Astrocyte (in vitro differentiated cells and primary cell): ENCODE measurements at regions not wholly inside any gene's neighbourhood (a gene's known extent, or its start where the extent isn't known, plus 50 kb on each side); places are given as distances from the start of the nearest gene placed in this dataset.

Experiments used
- DNase-seq: peaks from one replicate; pipeline ENCODE4 v3.0.0-alpha.2; 2010; ENCODE audit warnings: low read depth
- FAIRE-seq: peaks from 2 replicates; lab custom pipeline; 2011; peaks lifted over from hg19 to GRCh38; lab: Jason Lieb, UNC
- H2AFZ ChIP-seq: 2 replicates; pipeline ENCODE4 v1.6.0; 2012; ENCODE audit warnings: low read depth, low read length, inconsistent platforms
- H3K27ac ChIP-seq: 2 replicates; pipeline ENCODE4 v1.5.1; 2011; ENCODE audit warnings: low read depth, low read length, inconsistent platforms
- H3K27me3 ChIP-seq: 2 replicates; pipeline ENCODE4 v1.6.0; 2011; ENCODE audit warnings: low read length, inconsistent platforms; ENCODE audit not compliant: insufficient read depth
- H3K36me3 ChIP-seq: 2 replicates; pipeline ENCODE4 v1.5.1; 2011; ENCODE audit warnings: low read length, inconsistent platforms; ENCODE audit not compliant: insufficient read depth
- H3K4me1 ChIP-seq: 2 replicates; pipeline ENCODE4 v1.5.1; 2011; ENCODE audit warnings: low read length, inconsistent platforms; ENCODE audit not compliant: insufficient read depth
- H3K4me2 ChIP-seq: 2 replicates; pipeline ENCODE4 v1.6.0; 2012; ENCODE audit warnings: low read length, inconsistent platforms
- H3K4me3 ChIP-seq: 2 replicates; pipeline ENCODE4 v1.5.1; 2011; ENCODE audit warnings: low read depth, mild to moderate bottlenecking, low read length, inconsistent platforms; ENCODE audit not compliant: insufficient read depth
- H3K79me2 ChIP-seq: 2 replicates; pipeline ENCODE4 v1.6.0; 2012; ENCODE audit warnings: mild to moderate bottlenecking, low read length, inconsistent platforms; ENCODE audit not compliant: insufficient read depth
- H3K9ac ChIP-seq: 2 replicates; pipeline ENCODE4 v1.6.0; 2012; ENCODE audit warnings: mild to moderate bottlenecking, low read length, inconsistent platforms
- H3K9me3 ChIP-seq: 2 replicates; pipeline ENCODE4 v1.5.1; 2012; ENCODE audit warnings: low read depth, mild to moderate bottlenecking, low read length, inconsistent platforms; ENCODE audit not compliant: insufficient read depth
- H4K20me1 ChIP-seq: 2 replicates; pipeline ENCODE4 v1.6.0; 2012; ENCODE audit warnings: low read length, inconsistent platforms; ENCODE audit not compliant: insufficient read depth
- H3K27ac Mint-ChIP-seq: one replicate; pipeline ENCODE4 v1.8.0; 2021; ENCODE audit warnings: mild to moderate bottlenecking, mixed read lengths; ENCODE audit not compliant: unreplicated experiment
- H3K27me3 Mint-ChIP-seq: one replicate; pipeline ENCODE4 v1.8.0; 2021; ENCODE audit warnings: low read depth, mixed read lengths; ENCODE audit not compliant: unreplicated experiment
- H3K36me3 Mint-ChIP-seq: one replicate; pipeline ENCODE4 v1.8.0; 2021; ENCODE audit warnings: low read depth, mixed read lengths; ENCODE audit not compliant: unreplicated experiment
- H3K4me1 Mint-ChIP-seq: one replicate; pipeline ENCODE4 v1.8.0; 2021; ENCODE audit warnings: low read depth, mixed read lengths; ENCODE audit not compliant: unreplicated experiment
- H3K4me3 Mint-ChIP-seq: one replicate; pipeline ENCODE4 v1.8.0; 2021; ENCODE audit warnings: mild to moderate bottlenecking, moderate library complexity, mixed read lengths; ENCODE audit not compliant: unreplicated experiment
- H3K9me3 Mint-ChIP-seq: one replicate; pipeline ENCODE4 v1.8.0; 2021; ENCODE audit warnings: mild to moderate bottlenecking, mixed read lengths; ENCODE audit not compliant: unreplicated experiment
- CTCF ChIP-seq: IDR thresholded peaks from 2 replicates; pipeline ENCODE4 v1.5.1; 2011; ENCODE audit warnings: low read depth, mild to moderate bottlenecking, inconsistent platforms, low read length, moderate library complexity; ENCODE audit not compliant: insufficient read depth
- EZH2 ChIP-seq: IDR thresholded peaks from 2 replicates; pipeline ENCODE4 v1.6.1; 2012; ENCODE audit warnings: mild to moderate bottlenecking, low read length, inconsistent platforms; ENCODE audit not compliant: insufficient read depth

GRCh38 chr4:148740701-148741100, 298.5 kb upstream of the NR3C2 start:
- TF ChIP-seq CTCF (no peak), EZH2 (no peak)
- H3K27ac ChIP-seq = no peak overlapping the region
- Mint-ChIP-seq H3K36me3 (no peaks in the 10 kb centered on the region), H3K27me3 (no peaks in the 10 kb centered on the region), H3K9me3 (no peaks in the 10 kb centered on the region), H3K27ac (no peak overlapping the region), H3K4me3 (no peak overlapping the region), H3K4me1 (no peaks in the 10 kb centered on the region)
- no peaks in the 10 kb centered on the region for H4K20me1 ChIP-seq
- no peak overlapping the region for H3K4me2 ChIP-seq
- H2AFZ ChIP-seq = no peak overlapping the region
- H3K9ac ChIP-seq = no peak overlapping the region
- no peaks in the 10 kb centered on the region for H3K4me1 ChIP-seq
- no peak for DNase-seq
- H3K36me3 ChIP-seq = no peaks in the 10 kb centered on the region
- no peaks in the 10 kb centered on the region for H3K9me3 ChIP-seq
- H3K27me3 ChIP-seq = no peaks in the 10 kb centered on the region
- no peaks in the 10 kb centered on the region for H3K79me2 ChIP-seq
- no peak overlapping the region for H3K4me3 ChIP-seq
- FAIRE-seq = no peak

DNA sequence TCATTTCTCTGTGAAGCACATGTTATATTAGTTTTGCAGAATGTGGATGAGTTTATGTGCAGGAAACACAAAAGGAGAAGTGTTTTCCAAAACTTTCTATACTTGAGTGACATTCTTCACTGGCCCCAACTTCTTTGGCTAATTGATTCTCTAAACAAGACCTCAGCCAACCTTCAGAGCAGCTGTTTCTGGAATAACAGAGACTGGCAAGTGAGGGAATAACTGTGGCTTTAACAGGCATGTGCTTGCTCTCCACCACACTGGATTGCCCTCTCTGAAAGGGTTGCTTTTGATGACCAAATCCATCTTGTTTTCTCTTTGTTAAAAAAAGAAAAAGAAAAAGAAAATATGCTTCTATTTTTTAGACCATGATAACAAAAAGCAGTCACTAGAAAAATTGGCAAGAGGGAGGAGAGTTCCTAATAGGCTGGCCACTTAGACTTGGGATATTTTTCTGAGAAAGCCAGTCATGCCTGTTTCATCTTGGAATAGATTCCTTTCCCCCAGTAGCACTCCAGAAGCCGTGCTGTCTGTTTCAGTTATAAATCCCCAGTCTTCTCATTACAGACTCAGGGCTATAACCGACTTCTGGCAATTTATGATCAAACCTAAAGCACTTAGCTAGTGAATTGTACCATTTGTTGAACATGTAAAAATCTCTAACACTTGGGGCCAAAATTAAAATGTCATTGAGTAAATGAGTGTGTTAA, 295.0 kb upstream of the NR3C2 start:
- H2AFZ ChIP-seq = no peak overlapping the region
- H3K4me3 Mint-ChIP-seq = no peak overlapping the region
- H3K27me3 Mint-ChIP-seq = no peaks in the 10 kb centered on the region
- no peak overlapping the region for H3K27ac Mint-ChIP-seq
- no peaks in the 10 kb centered on the region for H3K4me1 ChIP-seq
- H3K79me2 ChIP-seq = no peaks in the 10 kb centered on the region
- no peak overlapping the region for H3K4me3 ChIP-seq
- TF ChIP-seq EZH2 (no peak), CTCF (no peak)
- no peaks in the 10 kb centered on the region for H3K9me3 ChIP-seq
- no peaks in the 10 kb centered on the region for H3K4me1 Mint-ChIP-seq
- no peaks in the 10 kb centered on the region for H3K36me3 ChIP-seq
- H3K9ac ChIP-seq = no peak overlapping the region
- FAIRE-seq (no peak), DNase-seq (peak; percentile 16)
- H3K27me3 ChIP-seq = no peaks in the 10 kb centered on the region
- H3K27ac ChIP-seq = no peak overlapping the region
- no peaks in the 10 kb centered on the region for H3K9me3 Mint-ChIP-seq
- no peaks in the 10 kb centered on the region for H3K36me3 Mint-ChIP-seq
- H3K4me2 ChIP-seq = no peak overlapping the region
- H4K20me1 ChIP-seq = no peaks in the 10 kb centered on the region

DNA sequence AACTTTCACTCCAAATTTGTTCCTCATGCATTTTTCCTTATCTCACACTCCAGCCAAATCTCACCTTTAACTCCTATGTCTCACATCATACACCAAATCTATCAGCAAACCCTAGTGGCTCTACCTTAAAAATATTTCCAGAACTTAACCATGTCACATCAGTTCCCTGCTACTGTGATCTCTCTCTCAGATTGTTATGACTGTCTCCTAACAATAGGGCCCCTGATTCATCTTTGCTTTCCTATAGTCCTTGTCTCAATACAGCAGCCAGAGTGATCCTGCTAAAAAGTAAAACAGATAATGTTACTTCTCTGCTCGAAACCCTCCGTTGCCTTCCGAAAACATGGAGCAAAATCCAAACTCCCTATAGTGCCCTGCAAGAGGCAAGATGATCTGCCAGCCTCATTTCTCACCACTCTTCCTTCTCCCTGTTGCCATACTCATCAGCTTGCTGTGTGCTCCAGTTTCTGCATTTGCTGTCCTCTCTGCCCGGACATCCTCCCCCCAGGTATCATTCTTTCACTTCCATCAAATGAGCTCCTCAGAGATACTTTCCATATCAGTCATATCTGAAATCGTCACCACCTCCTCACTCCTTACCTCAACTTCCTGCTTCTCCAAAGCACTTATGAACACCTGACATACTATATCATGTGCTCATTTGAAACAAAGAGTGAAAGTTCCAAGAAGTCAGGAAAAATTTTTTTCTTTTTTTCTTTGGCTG, 293.4 kb upstream of the NR3C2 start:
- H3K27me3 Mint-ChIP-seq = no peaks in the 10 kb centered on the region

More for the DNA sequence above, 293.4 kb upstream of the NR3C2 start:
- Mint-ChIP-seq H3K4me1 (no peaks in the 10 kb centered on the region), H3K9me3 (no peaks in the 10 kb centered on the region), H3K4me3 (no peak overlapping the region), H3K27ac (no peak overlapping the region), H3K36me3 (no peaks in the 10 kb centered on the region)
- no peaks in the 10 kb centered on the region for H3K4me1 ChIP-seq
- FAIRE-seq = no peak
- H3K27me3 ChIP-seq = no peaks in the 10 kb centered on the region
- no peak overlapping the region for H3K27ac ChIP-seq
- H3K4me2 ChIP-seq = no peak overlapping the region
- no peaks in the 10 kb centered on the region for H3K79me2 ChIP-seq
- DNase-seq = no peak
- no peak overlapping the region for H3K4me3 ChIP-seq
- H3K36me3 ChIP-seq = no peaks in the 10 kb centered on the region
- no peak overlapping the region for H2AFZ ChIP-seq
- no peaks in the 10 kb centered on the region for H3K9me3 ChIP-seq
- TF ChIP-seq CTCF (no peak), EZH2 (no peak)
- no peak overlapping the region for H3K9ac ChIP-seq
- no peaks in the 10 kb centered on the region for H4K20me1 ChIP-seq
